Activated naive CD8-positive, alpha-beta T cell treated with anti-CD3 and anti-CD28 coated beads, Interleukin-2, amount 50 U/mL, for 24 hours (primary cell): ENCODE measurements at regions not wholly inside any gene's neighbourhood (a gene's known extent, or its start where the extent isn't known, plus 50 kb on each side); places are given as distances from the start of the nearest gene placed in this dataset.

Experiments
- ATAC-seq: fragments of 150-1000 bp; cut with Tn5 transposase; one replicate; pipeline ENCODE4 v1.10.0; 2021
- DNase-seq: peaks from one replicate; pipeline ENCODE4 v3.0.0; 2021
- H3K27ac Mint-ChIP-seq: one replicate; pipeline ENCODE4 v1.8.0; 2021; ENCODE audit warnings: mild to moderate bottlenecking, mixed read lengths
- H3K27me3 Mint-ChIP-seq: one replicate; pipeline ENCODE4 v1.8.0; 2021; ENCODE audit warnings: mixed read lengths
- H3K36me3 Mint-ChIP-seq: one replicate; pipeline ENCODE4 v1.8.0; 2021; ENCODE audit warnings: low read depth, mixed read lengths
- H3K4me1 Mint-ChIP-seq: one replicate; pipeline ENCODE4 v1.8.0; 2021; ENCODE audit warnings: mixed read lengths
- H3K4me3 Mint-ChIP-seq: one replicate; pipeline ENCODE4 v1.8.0; 2021; ENCODE audit warnings: mild to moderate bottlenecking, moderate library complexity, mixed read lengths
- H3K9me3 Mint-ChIP-seq: one replicate; pipeline ENCODE4 v1.8.0; 2021; ENCODE audit warnings: mixed read lengths

DNA sequence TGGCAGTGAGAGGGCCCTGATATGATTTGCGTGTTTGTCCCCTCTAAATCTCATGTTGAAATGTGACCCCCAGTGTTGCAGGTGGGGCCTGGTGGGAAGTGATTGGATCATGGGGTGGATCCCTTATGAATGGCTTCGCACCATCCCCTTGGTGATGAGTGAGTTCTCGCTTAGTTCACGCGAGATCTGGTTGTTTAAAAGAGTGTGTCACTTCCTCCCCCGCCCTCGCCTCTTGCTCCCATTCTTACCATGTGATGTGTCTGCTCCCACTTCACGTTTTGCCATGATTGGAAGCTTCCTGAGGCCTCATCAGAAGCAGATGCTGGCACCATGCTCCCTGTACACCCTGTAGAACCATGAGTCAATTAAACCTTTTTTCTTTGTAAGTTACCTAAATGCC lies 319.9 kb upstream of the ID2 start:
- Mint-ChIP-seq H3K4me3 (no peak overlapping the region), H3K4me1 (no peaks in the 10 kb centered on the region), H3K27ac (no peak overlapping the region), H3K27me3 (peaks cover 2% of the 10 kb centered on the region), H3K9me3 (no peaks in the 10 kb centered on the region), H3K36me3 (peaks cover 2% of the 10 kb centered on the region)
- ATAC-seq (no peak), DNase-seq (no peak)

DNA sequence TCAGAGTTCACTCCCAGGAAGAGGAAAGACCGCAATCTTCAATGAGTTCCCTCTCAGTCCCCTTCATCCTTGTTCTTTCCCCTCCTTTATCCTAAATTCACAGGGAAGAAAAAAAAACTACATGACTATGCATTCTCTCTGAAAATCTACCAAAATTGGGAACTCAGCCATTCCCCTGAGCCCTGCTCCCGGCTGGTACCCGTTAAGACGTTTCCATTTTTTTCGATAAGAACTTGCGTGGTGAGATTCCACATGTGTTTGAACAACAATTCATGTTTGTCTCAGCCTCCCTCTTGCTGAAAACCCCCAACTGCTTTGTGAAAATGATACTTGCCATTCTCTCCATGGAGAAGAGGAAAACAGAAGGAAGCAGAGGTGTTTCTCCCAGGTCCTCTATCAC lies 318.7 kb upstream of the ID2 start:
- Mint-ChIP-seq H3K4me1 (no peaks in the 10 kb centered on the region), H3K9me3 (no peaks in the 10 kb centered on the region), H3K27me3 (peaks cover 2% of the 10 kb centered on the region), H3K27ac (no peak overlapping the region), H3K36me3 (peaks cover 2% of the 10 kb centered on the region), H3K4me3 (no peak overlapping the region)
- ATAC-seq (no peak), DNase-seq (no peak)

DNA sequence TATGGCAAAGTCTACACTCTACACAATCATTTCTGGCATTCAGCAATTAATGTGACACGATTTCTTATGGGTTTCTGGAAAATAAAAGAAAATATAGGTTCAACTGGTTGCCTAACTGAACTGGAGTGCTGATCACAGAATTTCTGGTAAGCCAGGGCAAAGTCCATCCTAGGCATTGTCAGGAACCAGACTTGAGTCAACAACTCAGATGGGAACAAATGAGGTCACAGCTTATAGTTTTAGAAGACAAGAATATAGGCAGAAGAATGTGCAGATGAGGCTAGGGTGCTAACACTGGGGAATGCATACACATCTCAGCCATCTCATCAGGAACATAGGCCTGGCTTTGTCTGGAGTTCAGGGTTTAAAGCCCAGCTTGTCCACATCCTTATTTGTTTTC lies 317.2 kb upstream of the ID2 start:
- ATAC-seq = no peak
- no peak for DNase-seq
- Mint-ChIP-seq H3K27ac (no peak overlapping the region), H3K9me3 (no peaks in the 10 kb centered on the region), H3K36me3 (peaks cover 2% of the 10 kb centered on the region), H3K4me1 (no peaks in the 10 kb centered on the region), H3K27me3 (peaks cover 2% of the 10 kb centered on the region), H3K4me3 (no peak overlapping the region)

DNA sequence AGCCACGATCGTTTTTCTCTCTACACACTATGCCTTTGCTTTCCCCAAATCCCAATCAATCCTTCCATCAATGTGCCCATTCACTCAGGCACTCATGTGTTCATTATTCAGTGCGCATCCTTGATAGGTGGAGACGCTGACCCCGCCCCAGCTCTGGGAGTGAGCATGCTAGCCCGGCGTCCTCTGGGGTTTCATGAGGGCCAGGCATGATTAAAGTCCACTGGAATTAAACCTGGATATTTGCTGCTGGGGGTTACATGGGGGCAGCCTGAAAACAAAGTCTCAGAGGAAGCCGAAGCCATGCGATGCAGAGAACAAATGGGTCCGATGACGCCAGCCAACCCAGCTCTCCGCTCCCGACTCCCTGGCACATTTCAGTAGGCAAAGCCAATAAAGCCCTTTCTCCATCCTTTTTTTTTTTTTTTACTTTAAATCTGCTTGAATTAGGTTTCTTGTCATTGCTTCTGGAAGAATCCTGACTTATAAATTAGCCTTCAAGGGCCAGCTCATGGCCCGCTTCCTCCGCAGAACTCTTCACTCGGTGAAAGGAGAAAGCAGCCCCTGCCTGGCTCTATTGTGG lies 316.4 kb upstream of the ID2 start:
- DNase-seq (no peak), ATAC-seq (no peak)
- Mint-ChIP-seq H3K9me3 (no peaks in the 10 kb centered on the region), H3K4me3 (no peak overlapping the region), H3K27me3 (peaks cover 2% of the 10 kb centered on the region), H3K36me3 (peaks cover 2% of the 10 kb centered on the region), H3K4me1 (no peaks in the 10 kb centered on the region), H3K27ac (no peak overlapping the region)

DNA sequence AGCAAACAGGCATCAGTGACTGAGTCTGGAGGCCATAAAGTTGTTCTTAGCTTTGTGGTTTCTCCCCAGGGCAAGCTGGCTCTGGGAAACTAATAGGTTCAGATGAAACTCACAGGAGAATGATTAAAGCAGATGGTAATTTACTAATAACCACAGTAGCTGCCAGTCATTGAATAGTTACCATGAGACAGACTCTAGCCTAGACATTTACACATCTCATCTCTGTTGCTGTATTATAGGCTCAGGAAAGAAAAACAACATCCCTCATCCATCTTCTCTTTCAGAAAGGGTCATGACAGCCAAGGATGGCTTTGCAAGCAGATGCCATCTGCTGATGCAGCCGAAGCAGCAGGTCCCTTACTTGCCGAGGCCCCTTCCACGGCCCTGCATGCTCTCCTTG lies 314.0 kb upstream of the ID2 start:
- peaks cover 4% of the 10 kb centered on the region for H3K27me3 Mint-ChIP-seq
- DNase-seq = no peak
- H3K27ac Mint-ChIP-seq = no peak overlapping the region
- no peaks in the 10 kb centered on the region for H3K9me3 Mint-ChIP-seq
- H3K36me3 Mint-ChIP-seq = no peaks in the 10 kb centered on the region
- no peak overlapping the region for H3K4me3 Mint-ChIP-seq
- ATAC-seq = no peak
- no peaks in the 10 kb centered on the region for H3K4me1 Mint-ChIP-seq

DNA sequence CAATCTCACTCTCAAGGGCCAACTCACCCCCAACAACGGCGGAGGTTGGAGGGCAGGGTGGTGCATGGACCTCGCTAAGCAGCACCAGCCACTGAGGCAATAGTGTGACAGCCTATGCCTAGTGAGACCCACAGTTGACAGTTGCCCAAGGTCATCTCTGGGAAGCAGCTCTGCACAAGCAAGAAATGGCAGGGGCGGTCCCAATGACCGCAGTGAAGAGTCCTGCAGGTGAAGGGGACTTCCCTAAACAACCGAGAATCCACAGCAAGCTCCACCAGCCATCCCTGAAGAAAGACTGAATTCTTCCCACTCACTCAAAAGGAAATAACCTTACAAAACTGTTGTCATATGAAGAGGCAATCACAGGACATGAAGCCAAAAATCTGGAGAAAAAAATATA lies 313.4 kb upstream of the ID2 start:
- no peak overlapping the region for H3K27ac Mint-ChIP-seq
- H3K9me3 Mint-ChIP-seq = peaks cover 4% of the 10 kb centered on the region
- H3K4me1 Mint-ChIP-seq = no peaks in the 10 kb centered on the region

GRCh38 chr2:8369522-8369921 lies 312.3 kb upstream of the ID2 start:
- H3K4me3 Mint-ChIP-seq = no peak overlapping the region
- ATAC-seq = no peak
- peaks cover 3% of the 10 kb centered on the region for H3K36me3 Mint-ChIP-seq
- peaks cover 6% of the 10 kb centered on the region for H3K9me3 Mint-ChIP-seq
- no peaks in the 10 kb centered on the region for H3K4me1 Mint-ChIP-seq
- H3K27me3 Mint-ChIP-seq = peaks cover 4% of the 10 kb centered on the region
- no peak for DNase-seq
- no peak overlapping the region for H3K27ac Mint-ChIP-seq

More for the DNA sequence above, 313.4 kb upstream of the ID2 start:
- no peak for ATAC-seq
- no peak overlapping the region for H3K4me3 Mint-ChIP-seq
- no peak for DNase-seq
- peaks cover 4% of the 10 kb centered on the region for H3K27me3 Mint-ChIP-seq
- peaks cover 3% of the 10 kb centered on the region for H3K36me3 Mint-ChIP-seq

- no peak for ATAC-seq
- Mint-ChIP-seq H3K9me3 (peaks cover 6% of the 10 kb centered on the region), H3K36me3 (peaks cover 3% of the 10 kb centered on the region), H3K4me1 (no peaks in the 10 kb centered on the region), H3K27me3 (peaks cover 4% of the 10 kb centered on the region), H3K4me3 (no peak overlapping the region), H3K27ac (no peak overlapping the region)
- no peak for DNase-seq
These were observed 311.5 kb upstream of the ID2 start for GRCh38 chr2:8370258-8370802.

GRCh38 chr2:8371653-8372052 lies 310.2 kb upstream of the ID2 start:
- Mint-ChIP-seq H3K9me3 (peaks cover 6% of the 10 kb centered on the region), H3K36me3 (peaks cover 3% of the 10 kb centered on the region), H3K27ac (no peak overlapping the region), H3K4me1 (peaks cover 7% of the 10 kb centered on the region), H3K4me3 (no peak overlapping the region), H3K27me3 (peaks cover 4% of the 10 kb centered on the region)
- no peak for DNase-seq
- no peak for ATAC-seq

GRCh38 chr2:8374782-8375181 lies 307.1 kb upstream of the ID2 start:
- ATAC-seq (no peak), DNase-seq (no peak)
- Mint-ChIP-seq H3K4me3 (no peak overlapping the region), H3K9me3 (peaks cover 6% of the 10 kb centered on the region), H3K4me1 (peaks cover 38% of the 10 kb centered on the region), H3K36me3 (peaks cover 3% of the 10 kb centered on the region), H3K27me3 (peaks cover 12% of the 10 kb centered on the region), H3K27ac (no peak overlapping the region)

DNA sequence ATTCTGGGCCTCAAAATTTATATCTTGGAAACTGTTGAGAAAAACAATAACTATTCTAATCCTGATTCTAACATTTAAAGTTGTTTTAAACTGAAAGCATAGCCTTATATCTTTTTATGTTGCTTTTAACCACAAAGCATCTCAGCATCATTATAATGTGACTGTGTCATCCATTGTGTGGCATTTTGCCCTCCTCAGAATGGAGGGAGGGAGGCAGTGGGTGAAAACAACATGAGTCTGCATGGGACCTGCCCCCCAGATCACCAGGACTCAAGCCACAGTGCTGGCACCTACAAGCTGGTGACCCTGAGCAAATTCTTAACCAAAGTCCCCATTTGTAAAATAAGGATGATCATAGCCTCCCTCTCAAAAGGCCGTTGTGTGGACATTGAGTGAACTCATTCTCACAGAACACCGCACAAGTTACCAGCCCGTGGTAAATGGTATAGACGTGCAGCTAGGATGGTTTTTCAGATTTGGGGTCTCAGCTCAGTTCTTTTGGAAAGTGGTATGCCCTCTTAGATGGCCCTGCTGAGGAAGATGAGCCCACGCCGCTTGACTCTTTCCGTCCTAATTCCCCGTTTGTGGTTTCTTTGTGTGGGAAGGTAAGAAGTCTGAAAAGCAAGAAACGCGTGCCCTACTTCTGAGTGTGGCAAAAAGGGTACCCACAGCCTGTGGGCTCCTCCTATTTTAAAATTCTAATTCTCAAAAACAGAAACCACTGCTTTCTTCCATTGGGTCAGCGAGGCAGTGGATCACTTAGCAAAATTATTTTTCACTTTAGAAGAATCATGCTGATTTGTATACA lies 305.0 kb upstream of the ID2 start:
- Mint-ChIP-seq H3K27me3 (peaks cover 12% of the 10 kb centered on the region), H3K36me3 (peaks cover 3% of the 10 kb centered on the region), H3K4me1 (peaks cover 42% of the 10 kb centered on the region), H3K27ac (peak overlapping the region; percentile 84), H3K4me3 (peak overlapping the region; percentile 28), H3K9me3 (peaks cover 6% of the 10 kb centered on the region)
- ATAC-seq (peak; percentile 85), DNase-seq (peak; percentile 30)

DNA sequence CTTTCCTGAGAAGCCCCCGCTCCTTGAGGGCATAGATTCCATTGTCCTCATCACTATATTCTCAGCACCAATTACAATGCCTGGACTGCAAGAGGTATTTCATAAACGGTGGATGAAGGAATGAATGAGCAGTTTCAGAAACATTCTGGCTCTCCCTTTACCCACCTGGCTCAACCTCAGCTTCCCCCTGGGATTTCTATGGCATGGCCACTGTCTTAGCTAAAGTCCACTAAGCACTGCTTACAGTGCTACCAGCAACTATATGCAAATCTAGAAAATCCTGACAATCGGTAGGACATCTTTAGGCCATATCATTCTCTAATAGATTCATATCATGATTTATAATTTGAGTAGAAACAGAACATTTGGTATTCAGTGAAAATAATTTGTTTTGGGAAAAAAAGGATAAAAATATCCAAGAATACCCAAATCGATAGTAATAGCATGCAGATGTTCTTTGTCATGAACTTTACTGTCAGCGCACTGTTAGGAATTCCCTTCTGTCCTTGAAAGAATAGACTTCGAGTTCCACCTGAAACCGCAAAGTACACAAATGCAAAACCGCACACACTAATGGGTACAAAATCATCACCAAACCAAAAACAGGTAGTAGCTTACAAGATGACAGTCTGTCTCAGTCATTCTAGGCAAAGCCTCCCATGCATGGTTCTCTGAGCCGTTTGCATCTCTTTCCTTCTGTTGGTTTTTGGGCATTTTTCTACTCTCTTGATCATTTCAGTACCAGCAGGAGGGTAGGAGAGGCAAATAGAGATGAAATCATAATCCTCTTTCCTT lies 303.6 kb upstream of the ID2 start:
- ATAC-seq = peak; percentile 27
- H3K4me3 Mint-ChIP-seq = no peak overlapping the region

DNA sequence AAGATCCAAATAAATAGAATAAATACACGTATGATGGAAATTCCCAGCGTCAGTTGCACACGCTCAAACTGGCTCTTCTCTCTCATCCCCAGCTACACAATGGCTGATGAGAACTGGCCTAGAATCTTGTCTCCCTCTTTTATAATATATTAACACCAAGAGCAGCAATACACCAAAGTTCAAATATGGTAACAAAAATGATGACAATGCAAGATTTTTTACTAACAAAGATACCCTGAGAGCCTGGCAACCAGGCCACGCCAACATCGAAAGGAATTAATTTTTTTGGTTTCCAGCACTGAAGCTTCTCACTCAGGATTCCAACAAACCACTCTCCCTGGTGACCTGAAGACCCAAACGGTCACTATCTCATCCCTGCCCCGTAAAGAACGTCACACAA lies 302.7 kb upstream of the ID2 start:
- Mint-ChIP-seq H3K4me1 (peaks cover 48% of the 10 kb centered on the region), H3K9me3 (no peaks in the 10 kb centered on the region), H3K36me3 (no peaks in the 10 kb centered on the region), H3K27ac (peak overlapping the region; percentile 19), H3K27me3 (peaks cover 7% of the 10 kb centered on the region), H3K4me3 (peak overlapping the region; percentile 10)
- DNase-seq (no peak), ATAC-seq (no peak)

More for the DNA sequence above, 303.6 kb upstream of the ID2 start:
- Mint-ChIP-seq H3K27me3 (peaks cover 7% of the 10 kb centered on the region), H3K4me1 (peaks cover 42% of the 10 kb centered on the region), H3K9me3 (peaks cover 4% of the 10 kb centered on the region), H3K27ac (peak overlapping the region; percentile 84), H3K36me3 (peaks cover 2% of the 10 kb centered on the region)
- DNase-seq = no peak

- Mint-ChIP-seq H3K27me3 (peaks cover 7% of the 10 kb centered on the region), H3K4me1 (peaks cover 52% of the 10 kb centered on the region), H3K27ac (peak overlapping the region; percentile 19), H3K36me3 (no peaks in the 10 kb centered on the region), H3K9me3 (no peaks in the 10 kb centered on the region), H3K4me3 (no peak overlapping the region)
- DNase-seq (no peak), ATAC-seq (no peak)
These were observed 302.3 kb upstream of the ID2 start for GRCh38 chr2:8379549-8379948.
